ENCODE measurements at regions not wholly inside any gene's neighbourhood (a gene's known extent, or its start where the extent isn't known, plus 50 kb on each side); places are given as distances from the start of the nearest gene placed in this dataset.

DNA sequence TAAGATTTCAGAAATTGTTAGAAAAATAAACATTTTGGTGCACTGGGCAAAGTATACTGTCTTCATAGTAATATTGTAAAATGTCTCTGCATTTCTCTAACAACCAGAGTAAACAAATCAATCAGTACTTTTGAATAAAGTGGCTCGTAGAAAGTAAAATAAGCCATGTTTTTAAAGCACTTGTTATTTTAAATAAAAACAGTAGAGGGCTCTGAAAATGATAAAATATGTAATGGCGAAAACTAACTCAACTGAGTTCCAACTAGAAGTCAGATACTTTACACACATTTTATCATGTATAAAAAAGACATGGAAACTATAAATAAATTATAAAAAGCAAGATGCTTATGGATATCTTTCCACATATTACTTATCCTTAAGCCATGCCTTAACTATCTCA is 1134.4 kb downstream of the PDHA2 start:
- H3K27ac ChIP-seq = no peak overlapping the region
- TF ChIP-seq ZFX (IDR thresholded peaks at IDR 0.05; ENCODE audit: borderline replicate concordance) = no peak
- TF ChIP-seq, protein P1, sequence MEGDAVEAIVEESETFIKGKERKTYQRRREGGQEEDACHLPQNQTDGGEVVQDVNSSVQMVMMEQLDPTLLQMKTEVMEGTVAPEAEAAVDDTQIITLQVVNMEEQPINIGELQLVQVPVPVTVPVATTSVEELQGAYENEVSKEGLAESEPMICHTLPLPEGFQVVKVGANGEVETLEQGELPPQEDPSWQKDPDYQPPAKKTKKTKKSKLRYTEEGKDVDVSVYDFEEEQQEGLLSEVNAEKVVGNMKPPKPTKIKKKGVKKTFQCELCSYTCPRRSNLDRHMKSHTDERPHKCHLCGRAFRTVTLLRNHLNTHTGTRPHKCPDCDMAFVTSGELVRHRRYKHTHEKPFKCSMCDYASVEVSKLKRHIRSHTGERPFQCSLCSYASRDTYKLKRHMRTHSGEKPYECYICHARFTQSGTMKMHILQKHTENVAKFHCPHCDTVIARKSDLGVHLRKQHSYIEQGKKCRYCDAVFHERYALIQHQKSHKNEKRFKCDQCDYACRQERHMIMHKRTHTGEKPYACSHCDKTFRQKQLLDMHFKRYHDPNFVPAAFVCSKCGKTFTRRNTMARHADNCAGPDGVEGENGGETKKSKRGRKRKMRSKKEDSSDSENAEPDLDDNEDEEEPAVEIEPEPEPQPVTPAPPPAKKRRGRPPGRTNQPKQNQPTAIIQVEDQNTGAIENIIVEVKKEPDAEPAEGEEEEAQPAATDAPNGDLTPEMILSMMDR (IDR thresholded peaks at IDR 0.05) = no peak

- TF ChIP-seq ZFX (IDR thresholded peaks at IDR 0.05; ENCODE audit: borderline replicate concordance) = no peak
- TF ChIP-seq, protein P1 (IDR thresholded peaks at IDR 0.05) = no peak
- no peak overlapping the region for H3K27ac ChIP-seq
These were observed 1143.9 kb downstream of the PDHA2 start for GRCh38 chr4:96983830-96984229.

DNA sequence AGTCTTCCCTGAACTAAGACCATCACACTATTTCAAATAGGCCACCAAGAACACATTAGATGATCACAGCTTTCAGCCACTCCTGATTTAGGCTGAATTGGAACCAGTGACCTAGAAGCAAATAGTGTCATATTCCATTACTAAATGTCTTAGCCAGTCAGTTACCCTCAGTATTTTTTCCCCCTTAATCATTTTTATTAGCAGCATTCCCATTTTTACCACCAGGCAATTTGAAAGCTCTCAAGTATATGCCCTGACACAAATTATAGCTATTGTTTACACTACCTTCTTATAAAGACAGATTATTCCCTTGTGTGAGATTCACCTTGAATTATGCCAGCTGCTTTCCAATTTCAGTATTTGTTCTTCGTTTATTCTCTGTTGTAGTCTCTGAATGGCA is 1146.9 kb downstream of the PDHA2 start:
- TF ChIP-seq ZFX (IDR thresholded peaks at IDR 0.05; ENCODE audit: borderline replicate concordance) = no peak
- TF ChIP-seq, protein P1 (IDR thresholded peaks at IDR 0.05) = no peak
- peak overlapping the region; percentile 31 for H3K27ac ChIP-seq

- no peak overlapping the region for H3K27ac ChIP-seq
- TF ChIP-seq ZFX (IDR thresholded peaks at IDR 0.05; ENCODE audit: borderline replicate concordance) = no peak
- TF ChIP-seq, protein P1 (IDR thresholded peaks at IDR 0.05) = no peak
These were observed 1151.2 kb downstream of the PDHA2 start for GRCh38 chr4:96991083-96991482.

DNA sequence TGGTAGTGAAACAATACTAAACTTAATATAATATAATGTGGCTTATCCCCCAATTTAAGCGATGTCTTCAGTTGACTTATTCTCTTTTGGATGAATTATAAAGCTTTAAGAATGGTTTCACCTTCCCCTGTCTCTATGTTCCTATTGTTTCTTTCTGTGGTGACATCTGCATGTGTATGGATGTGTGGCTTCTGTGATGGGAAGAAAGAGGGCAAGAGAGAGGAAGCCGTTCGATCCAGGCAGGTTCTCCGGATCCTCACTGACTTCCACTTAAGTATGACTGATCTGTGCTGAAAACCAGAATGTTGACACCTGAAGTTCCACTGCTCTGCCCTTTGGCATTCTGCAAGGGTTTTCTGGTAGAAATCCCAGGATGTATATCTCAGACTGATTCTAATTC is 1150.8 kb downstream of the STPG2 start:
- TF ChIP-seq, protein P1 (IDR thresholded peaks at IDR 0.05) = no peak
- TF ChIP-seq ZFX (IDR thresholded peaks at IDR 0.05; ENCODE audit: borderline replicate concordance) = no peak
- H3K27ac ChIP-seq = no peak overlapping the region

GRCh38 chr4:96993560-96993959 is 1149.7 kb downstream of the STPG2 start:
- no peak overlapping the region for H3K27ac ChIP-seq
- TF ChIP-seq ZFX (IDR thresholded peaks at IDR 0.05; ENCODE audit: borderline replicate concordance) = no peak
- TF ChIP-seq, protein P1 (IDR thresholded peaks at IDR 0.05) = no peak

DNA sequence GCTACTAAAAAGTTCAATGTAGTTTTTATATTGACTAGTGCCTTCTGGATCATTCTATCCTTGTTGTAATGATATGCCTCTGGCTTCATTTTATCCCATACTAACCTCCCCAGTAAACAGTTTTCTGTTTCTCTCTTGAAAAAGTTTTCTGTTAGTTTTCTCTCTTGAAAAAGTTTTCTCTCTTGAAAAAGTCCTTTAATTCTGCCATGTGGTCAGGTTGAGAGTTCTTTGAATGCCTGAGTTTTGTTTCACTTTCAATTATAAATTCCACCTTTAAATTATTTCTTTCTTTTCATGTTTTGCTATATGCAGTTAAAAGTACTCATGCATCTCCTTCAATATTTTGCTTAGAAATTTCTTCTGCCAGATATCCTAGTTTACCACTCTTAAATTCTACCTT is 1139.6 kb downstream of the STPG2 start:
- TF ChIP-seq, protein P1 (IDR thresholded peaks at IDR 0.05) = no peak
- no peak for TF ChIP-seq ZFX (IDR thresholded peaks at IDR 0.05; ENCODE audit: borderline replicate concordance)
- H3K27ac ChIP-seq = no peak overlapping the region

Measured in 22Rv1 (cell line).